GM12891 (cell line): ENCODE measurements at regions not wholly inside any gene's neighbourhood (a gene's known extent, or its start where the extent isn't known, plus 50 kb on each side); places are given as distances from the start of the nearest gene placed in this dataset.

Experiments used
- PAX5 ChIP-seq: IDR thresholded peaks from 2 replicates; pipeline ENCODE4 v1.6.1; 2011; ENCODE audit warnings: low read length, moderate library complexity, mild to moderate bottlenecking; ENCODE audit not compliant: insufficient read depth, severe bottlenecking
- POLR2A ChIP-seq: IDR thresholded peaks from 2 replicates; pipeline ENCODE4 v1.6.1; 2011; ENCODE audit warnings: low read depth, low read length, control low read depth
- POLR2AphosphoS5 ChIP-seq: IDR thresholded peaks from 2 replicates; pipeline ENCODE4 v1.6.1; 2011; ENCODE audit warnings: low read depth, low read length, control low read depth
- TAF1 ChIP-seq: IDR thresholded peaks from 2 replicates; pipeline ENCODE4 v1.6.1; 2011; ENCODE audit warnings: low read depth, low read length, control low read depth

DNA sequence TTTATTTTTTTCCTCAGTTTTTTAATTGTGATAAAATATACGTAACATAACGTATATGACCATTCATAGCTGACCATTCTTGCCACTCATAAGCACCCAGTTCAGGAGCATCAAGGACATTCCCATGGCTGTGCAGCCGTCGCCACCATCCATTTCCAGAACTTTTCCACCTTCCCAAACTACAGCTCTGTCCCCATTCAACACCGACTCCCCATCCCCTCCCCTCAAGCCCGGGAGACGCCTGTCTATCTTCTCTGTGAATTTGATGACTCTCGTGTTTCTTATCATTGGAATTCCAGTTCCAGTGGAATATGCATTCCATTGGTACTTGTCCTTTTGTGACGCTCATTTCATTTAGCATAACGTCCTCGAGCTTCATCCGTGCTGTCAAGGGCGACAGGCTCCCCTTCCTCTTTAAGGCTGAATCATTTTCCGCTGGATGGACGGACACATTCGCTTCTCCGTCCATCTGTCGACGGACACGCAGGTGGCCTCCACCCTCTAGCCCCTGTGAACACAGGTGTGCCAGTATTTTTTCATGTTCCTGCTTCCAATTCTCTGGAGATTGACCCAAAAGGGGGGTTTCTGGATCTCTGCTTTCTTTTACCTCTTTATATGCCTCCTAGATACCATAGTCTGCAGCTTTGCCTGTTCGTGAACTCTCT, 88.1 kb downstream of the YTHDF1 start:
- TF ChIP-seq POLR2A: no peak
- TF ChIP-seq POLR2AphosphoS5: no peak
- TF ChIP-seq TAF1: no peak
- TF ChIP-seq PAX5: no peak
